WTC11 (cell line): ENCODE measurements at regions not wholly inside any gene's neighbourhood (a gene's known extent, or its start where the extent isn't known, plus 50 kb on each side); places are given as distances from the start of the nearest gene placed in this dataset.

Experiments
- ATAC-seq: fragments of 200-7000 bp; cut with Tn5 transposase; 2 replicates; pipeline ENCODE4 v1.10.0; 2021; ENCODE audit warnings: mild to moderate bottlenecking, moderate library complexity
- CTCF ChIA-PET: fragments of 300-600 bp; sonication (Branson Sonifier 250); formaldehyde crosslinking; loops from one replicate; lab custom pipeline; 2021; ENCODE audit warnings: antibody characterized with exemption; lab: Charles Lee
- POLR2A ChIA-PET: fragments of 350-600 bp; sonication (Branson Sonifier 250); formaldehyde crosslinking; loops from one replicate; lab custom pipeline; 2021; ENCODE audit warnings: antibody characterized with exemption; lab: Charles Lee
- DNase-seq: peaks from one replicate; pipeline ENCODE4 v3.0.0; 2021; ENCODE audit warnings: low spot score
- H3K27ac Mint-ChIP-seq: 2 replicates; pipeline ENCODE4 v1.8.0; 2021; ENCODE audit warnings: mixed read lengths
- H3K27me3 Mint-ChIP-seq: 2 replicates; pipeline ENCODE4 v1.8.0; 2021; ENCODE audit warnings: low read depth, mild to moderate bottlenecking, moderate library complexity, mixed read lengths
- H3K36me3 Mint-ChIP-seq: 2 replicates; pipeline ENCODE4 v1.8.0; 2021; ENCODE audit warnings: mixed read lengths
- H3K4me1 Mint-ChIP-seq: 2 replicates; pipeline ENCODE4 v1.8.0; 2022; ENCODE audit warnings: mixed read lengths
- H3K4me3 Mint-ChIP-seq: 2 replicates; pipeline ENCODE4 v1.8.0; 2021; ENCODE audit warnings: mild to moderate bottlenecking, moderate library complexity, mixed read lengths
- H3K9me3 Mint-ChIP-seq: 2 replicates; pipeline ENCODE4 v1.8.0; 2021; ENCODE audit warnings: mixed read lengths
- FOXJ3 ChIP-seq: sonication (generic); formaldehyde crosslinking; IDR thresholded peaks from 2 replicates; pipeline ENCODE4 v1.9.0; 2021; ENCODE audit warnings: missing genetic modification reagents, mild to moderate bottlenecking, borderline replicate concordance
- NFYB ChIP-seq: sonication (generic); formaldehyde crosslinking; conservative IDR thresholded peaks from 2 replicates; pipeline ENCODE4 v1.8.0; 2022; ENCODE audit warnings: low read depth, missing genetic modification reagents
- RELA ChIP-seq: sonication (generic); formaldehyde crosslinking; IDR thresholded peaks from 2 replicates; pipeline ENCODE4 v1.8.1; 2022; ENCODE audit warnings: missing genetic modification reagents, mild to moderate bottlenecking, borderline replicate concordance
- RORB ChIP-seq: fragments of 250-450 bp; sonication (Bioruptor Pico); IDR thresholded peaks from 2 replicates; pipeline ENCODE4 v1.9.0; 2021; ENCODE audit warnings: mild to moderate bottlenecking
- SMAD4 ChIP-seq: sonication (generic); formaldehyde crosslinking; IDR thresholded peaks from 2 replicates; pipeline ENCODE4 v1.8.0; 2022; ENCODE audit warnings: mild to moderate bottlenecking, missing genetic modification reagents
- SOX15 ChIP-seq: fragments of 250-450 bp; sonication (Bioruptor Pico); IDR thresholded peaks from 2 replicates; pipeline ENCODE4 v1.9.0; 2021; ENCODE audit warnings: mild to moderate bottlenecking
- TF ChIP-seq, protein P1 (sequence below): sonication (generic); formaldehyde crosslinking; IDR thresholded peaks from 2 replicates; pipeline ENCODE4 v1.8.1; 2023; ENCODE audit warnings: mild to moderate bottlenecking, missing genetic modification reagents, borderline replicate concordance
- TF ChIP-seq, protein P2 (sequence below): sonication (generic); formaldehyde crosslinking; IDR thresholded peaks from 2 replicates; pipeline ENCODE4 v1.8.0; 2023; ENCODE audit warnings: missing genetic modification reagents
- TF ChIP-seq, protein P3 (sequence below): fragments of 250-450 bp; sonication (Bioruptor Pico); IDR thresholded peaks from 2 replicates; pipeline ENCODE4 v1.9.0; 2021; ENCODE audit warnings: mild to moderate bottlenecking
- TF ChIP-seq, protein P4 (sequence below): fragments of 250-450 bp; sonication (Bioruptor Pico); IDR thresholded peaks from 2 replicates; pipeline ENCODE4 v1.8.0; 2021; ENCODE audit warnings: mild to moderate bottlenecking

DNA sequence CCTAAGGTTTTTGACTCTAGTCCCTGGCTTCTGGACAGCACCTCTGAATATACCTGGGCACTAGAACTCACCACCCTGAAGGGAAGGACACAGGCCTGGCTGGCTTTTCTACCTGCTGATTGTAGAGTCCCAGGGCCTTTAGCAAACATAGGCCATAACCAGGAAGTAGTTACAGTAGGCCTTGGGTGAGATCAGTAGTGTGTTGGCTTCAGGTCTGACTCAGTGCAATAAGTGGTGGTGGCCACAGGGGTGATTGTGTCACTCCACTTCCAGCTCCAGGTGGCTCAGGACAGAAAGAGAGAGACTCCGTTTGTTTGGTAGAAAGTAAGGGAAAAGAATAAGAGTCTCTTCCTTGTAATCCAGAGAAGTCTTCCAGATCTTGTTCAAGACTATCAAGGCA, 101.7 kb upstream of the LGALSL start:
- Mint-ChIP-seq H3K4me1 (peaks cover 10% of the 10 kb centered on the region), H3K36me3 (no peaks in the 10 kb centered on the region), H3K27me3 (no peaks in the 10 kb centered on the region; the same call in 1 of the 2 replicates), H3K4me3 (no peak overlapping the region), H3K9me3 (no peaks in the 10 kb centered on the region), H3K27ac (no peak overlapping the region)
- TF ChIP-seq, protein P1, sequence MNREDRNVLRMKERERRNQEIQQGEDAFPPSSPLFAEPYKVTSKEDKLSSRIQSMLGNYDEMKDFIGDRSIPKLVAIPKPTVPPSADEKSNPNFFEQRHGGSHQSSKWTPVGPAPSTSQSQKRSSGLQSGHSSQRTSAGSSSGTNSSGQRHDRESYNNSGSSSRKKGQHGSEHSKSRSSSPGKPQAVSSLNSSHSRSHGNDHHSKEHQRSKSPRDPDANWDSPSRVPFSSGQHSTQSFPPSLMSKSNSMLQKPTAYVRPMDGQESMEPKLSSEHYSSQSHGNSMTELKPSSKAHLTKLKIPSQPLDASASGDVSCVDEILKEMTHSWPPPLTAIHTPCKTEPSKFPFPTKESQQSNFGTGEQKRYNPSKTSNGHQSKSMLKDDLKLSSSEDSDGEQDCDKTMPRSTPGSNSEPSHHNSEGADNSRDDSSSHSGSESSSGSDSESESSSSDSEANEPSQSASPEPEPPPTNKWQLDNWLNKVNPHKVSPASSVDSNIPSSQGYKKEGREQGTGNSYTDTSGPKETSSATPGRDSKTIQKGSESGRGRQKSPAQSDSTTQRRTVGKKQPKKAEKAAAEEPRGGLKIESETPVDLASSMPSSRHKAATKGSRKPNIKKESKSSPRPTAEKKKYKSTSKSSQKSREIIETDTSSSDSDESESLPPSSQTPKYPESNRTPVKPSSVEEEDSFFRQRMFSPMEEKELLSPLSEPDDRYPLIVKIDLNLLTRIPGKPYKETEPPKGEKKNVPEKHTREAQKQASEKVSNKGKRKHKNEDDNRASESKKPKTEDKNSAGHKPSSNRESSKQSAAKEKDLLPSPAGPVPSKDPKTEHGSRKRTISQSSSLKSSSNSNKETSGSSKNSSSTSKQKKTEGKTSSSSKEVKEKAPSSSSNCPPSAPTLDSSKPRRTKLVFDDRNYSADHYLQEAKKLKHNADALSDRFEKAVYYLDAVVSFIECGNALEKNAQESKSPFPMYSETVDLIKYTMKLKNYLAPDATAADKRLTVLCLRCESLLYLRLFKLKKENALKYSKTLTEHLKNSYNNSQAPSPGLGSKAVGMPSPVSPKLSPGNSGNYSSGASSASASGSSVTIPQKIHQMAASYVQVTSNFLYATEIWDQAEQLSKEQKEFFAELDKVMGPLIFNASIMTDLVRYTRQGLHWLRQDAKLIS, result no peak
- TF ChIP-seq, protein P2, sequence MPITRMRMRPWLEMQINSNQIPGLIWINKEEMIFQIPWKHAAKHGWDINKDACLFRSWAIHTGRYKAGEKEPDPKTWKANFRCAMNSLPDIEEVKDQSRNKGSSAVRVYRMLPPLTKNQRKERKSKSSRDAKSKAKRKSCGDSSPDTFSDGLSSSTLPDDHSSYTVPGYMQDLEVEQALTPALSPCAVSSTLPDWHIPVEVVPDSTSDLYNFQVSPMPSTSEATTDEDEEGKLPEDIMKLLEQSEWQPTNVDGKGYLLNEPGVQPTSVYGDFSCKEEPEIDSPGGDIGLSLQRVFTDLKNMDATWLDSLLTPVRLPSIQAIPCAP (CRISPR knock-in tag), result no peak
- no peak for TF ChIP-seq NFYB (CRISPR knock-in tag)
- CTCF ChIA-PET, result interaction anchor here (0.8 to 2.8 kb wide), 4 partner anchors 11 to 135 kb away, joined by 3 to 7 read pairs (median 5); no protein-coding TSS in a partner anchor
- no peak for ATAC-seq
- no peak for DNase-seq
- POLR2A ChIA-PET, result no interaction called here

DNA sequence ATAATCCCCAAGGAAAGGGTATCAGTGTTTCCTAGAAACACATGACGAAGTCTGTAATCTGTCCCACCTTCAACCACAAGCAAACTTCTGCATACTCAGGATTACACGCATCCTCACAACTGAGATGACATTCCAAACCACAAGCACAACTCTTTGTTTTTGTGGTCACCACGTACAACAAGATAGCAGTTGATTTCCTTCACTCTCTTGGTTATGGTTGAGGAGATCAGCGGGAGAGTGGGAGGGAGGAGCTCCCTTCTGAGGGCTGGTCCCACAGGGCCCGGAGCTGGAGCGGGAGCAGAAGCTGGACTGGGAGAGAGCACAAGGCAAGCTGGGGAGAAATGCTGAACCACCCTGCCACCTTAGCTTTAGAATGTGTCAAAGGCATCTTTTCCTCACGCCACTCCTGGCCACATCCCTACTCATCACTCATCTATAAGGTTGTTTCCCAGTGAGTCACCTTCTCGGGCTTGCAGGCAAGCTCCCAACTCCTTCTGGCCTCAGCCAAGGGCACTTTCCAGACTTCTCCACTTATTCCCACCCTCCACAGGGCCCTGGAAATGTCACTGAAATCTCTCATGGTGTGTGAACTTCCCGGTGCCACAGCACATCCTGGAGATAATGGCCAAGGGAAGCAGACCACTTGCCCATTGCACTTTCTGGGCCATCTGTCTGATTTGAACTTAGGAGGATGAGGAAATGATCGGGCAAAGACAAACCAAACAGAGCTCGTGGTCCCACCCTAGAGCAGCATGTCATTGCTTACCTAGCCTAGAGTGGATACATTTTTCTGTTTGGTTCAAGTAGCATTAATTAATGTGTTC, 98.9 kb upstream of the LGALSL start:
- POLR2A ChIA-PET, result no interaction called here
- Mint-ChIP-seq H3K4me1 (peaks cover 15% of the 10 kb centered on the region), H3K4me3 (no peak overlapping the region), H3K36me3 (no peaks in the 10 kb centered on the region), H3K27ac (no peak overlapping the region), H3K27me3 (no peaks in the 10 kb centered on the region; the same call in 1 of the 2 replicates), H3K9me3 (no peaks in the 10 kb centered on the region)
- CTCF ChIA-PET, result interaction anchor here (0.6 to 2.0 kb wide), 4 partner anchors 9 to 133 kb away, joined by 3 to 8 read pairs (median 4); no protein-coding TSS in a partner anchor
- TF ChIP-seq SMAD4 (CRISPR knock-in tag), result no peak
- TF ChIP-seq SOX15 (CRISPR knock-in tag), result no peak
- ATAC-seq (no peak), DNase-seq (no peak)

DNA sequence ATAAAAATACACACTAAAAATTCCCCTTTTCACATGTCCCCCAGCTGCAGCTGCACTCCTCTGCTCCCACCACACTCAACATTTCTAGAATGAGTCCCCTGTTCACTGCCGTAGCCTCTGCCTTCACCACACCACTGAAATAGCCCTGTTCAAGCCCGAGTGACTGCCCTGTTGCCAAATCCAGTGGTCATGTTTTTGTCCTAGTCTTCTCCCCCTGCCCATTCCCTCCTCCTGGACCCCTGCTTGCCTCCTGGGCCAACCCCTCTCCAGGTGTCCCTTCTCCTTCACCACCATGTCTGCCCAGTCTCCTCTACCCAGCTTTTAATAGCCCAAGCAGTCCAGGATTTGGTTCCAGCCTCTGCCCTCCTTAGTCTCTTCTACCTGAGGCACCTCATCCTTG, 97.1 kb upstream of the LGALSL start:
- no peak for TF ChIP-seq RORB
- TF ChIP-seq SOX15 (CRISPR knock-in tag), result no peak
- TF ChIP-seq RELA (CRISPR knock-in tag), result no peak
- TF ChIP-seq FOXJ3, result no peak
- TF ChIP-seq, protein P3, sequence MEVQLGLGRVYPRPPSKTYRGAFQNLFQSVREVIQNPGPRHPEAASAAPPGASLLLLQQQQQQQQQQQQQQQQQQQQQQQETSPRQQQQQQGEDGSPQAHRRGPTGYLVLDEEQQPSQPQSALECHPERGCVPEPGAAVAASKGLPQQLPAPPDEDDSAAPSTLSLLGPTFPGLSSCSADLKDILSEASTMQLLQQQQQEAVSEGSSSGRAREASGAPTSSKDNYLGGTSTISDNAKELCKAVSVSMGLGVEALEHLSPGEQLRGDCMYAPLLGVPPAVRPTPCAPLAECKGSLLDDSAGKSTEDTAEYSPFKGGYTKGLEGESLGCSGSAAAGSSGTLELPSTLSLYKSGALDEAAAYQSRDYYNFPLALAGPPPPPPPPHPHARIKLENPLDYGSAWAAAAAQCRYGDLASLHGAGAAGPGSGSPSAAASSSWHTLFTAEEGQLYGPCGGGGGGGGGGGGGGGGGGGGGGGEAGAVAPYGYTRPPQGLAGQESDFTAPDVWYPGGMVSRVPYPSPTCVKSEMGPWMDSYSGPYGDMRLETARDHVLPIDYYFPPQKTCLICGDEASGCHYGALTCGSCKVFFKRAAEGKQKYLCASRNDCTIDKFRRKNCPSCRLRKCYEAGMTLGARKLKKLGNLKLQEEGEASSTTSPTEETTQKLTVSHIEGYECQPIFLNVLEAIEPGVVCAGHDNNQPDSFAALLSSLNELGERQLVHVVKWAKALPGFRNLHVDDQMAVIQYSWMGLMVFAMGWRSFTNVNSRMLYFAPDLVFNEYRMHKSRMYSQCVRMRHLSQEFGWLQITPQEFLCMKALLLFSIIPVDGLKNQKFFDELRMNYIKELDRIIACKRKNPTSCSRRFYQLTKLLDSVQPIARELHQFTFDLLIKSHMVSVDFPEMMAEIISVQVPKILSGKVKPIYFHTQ (CRISPR knock-in tag), result no peak
- TF ChIP-seq, protein P4, sequence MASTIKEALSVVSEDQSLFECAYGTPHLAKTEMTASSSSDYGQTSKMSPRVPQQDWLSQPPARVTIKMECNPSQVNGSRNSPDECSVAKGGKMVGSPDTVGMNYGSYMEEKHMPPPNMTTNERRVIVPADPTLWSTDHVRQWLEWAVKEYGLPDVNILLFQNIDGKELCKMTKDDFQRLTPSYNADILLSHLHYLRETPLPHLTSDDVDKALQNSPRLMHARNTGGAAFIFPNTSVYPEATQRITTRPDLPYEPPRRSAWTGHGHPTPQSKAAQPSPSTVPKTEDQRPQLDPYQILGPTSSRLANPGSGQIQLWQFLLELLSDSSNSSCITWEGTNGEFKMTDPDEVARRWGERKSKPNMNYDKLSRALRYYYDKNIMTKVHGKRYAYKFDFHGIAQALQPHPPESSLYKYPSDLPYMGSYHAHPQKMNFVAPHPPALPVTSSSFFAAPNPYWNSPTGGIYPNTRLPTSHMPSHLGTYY (CRISPR knock-in tag), result no peak
- Mint-ChIP-seq H3K9me3 (no peaks in the 10 kb centered on the region), H3K4me3 (no peak overlapping the region), H3K4me1 (peaks cover 24% of the 10 kb centered on the region), H3K27me3 (no peaks in the 10 kb centered on the region; the same call in 1 of the 2 replicates), H3K36me3 (no peaks in the 10 kb centered on the region), H3K27ac (no peak overlapping the region)
- ChIA-PET CTCF (no interaction called here), POLR2A (no interaction called here)
- DNase-seq (no peak), ATAC-seq (no peak)
